ENCODE measurements at regions not wholly inside any gene's neighbourhood (a gene's known extent, or its start where the extent isn't known, plus 50 kb on each side); places are given as distances from the start of the nearest gene placed in this dataset.

DNA sequence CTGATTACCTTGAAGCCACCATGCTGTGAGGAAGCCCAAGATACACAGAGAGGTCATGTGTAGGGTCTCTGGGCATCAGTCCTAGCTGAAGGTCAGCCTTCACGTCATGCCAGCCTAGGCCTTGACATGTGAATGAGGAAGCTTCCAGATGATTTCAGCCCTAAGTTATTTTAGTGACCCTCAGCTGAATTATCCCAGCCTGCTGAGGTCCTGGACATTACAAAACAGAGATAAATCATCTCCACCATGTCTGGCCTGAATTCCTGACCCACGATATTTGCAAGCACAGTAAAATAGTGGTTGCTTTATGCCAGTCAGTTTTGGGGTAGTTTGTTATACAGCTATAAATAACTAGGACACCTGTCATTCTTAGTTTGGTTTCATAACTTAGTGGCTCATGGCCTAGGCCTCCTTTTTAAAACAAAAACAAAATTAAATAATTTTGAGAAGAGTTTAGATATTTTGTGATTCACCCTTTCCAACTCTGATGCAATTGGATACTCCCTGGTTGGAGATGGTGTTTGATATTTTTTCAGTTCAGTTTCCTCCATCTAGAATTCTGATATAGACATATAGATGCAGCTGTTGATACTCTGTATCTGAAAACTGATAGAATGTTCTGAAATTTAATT is 571.3 kb upstream of the CLINT1 start:
- no peak for TF ChIP-seq CTCF (IDR thresholded peaks at IDR 0.05)
- no peak for TF ChIP-seq POLR2A (IDR thresholded peaks at IDR 0.05)

All from thyroid gland (tissue), 4 donors.